RWPE2 (cell line): ENCODE measurements at regions not wholly inside any gene's neighbourhood (a gene's known extent, or its start where the extent isn't known, plus 50 kb on each side); places are given as distances from the start of the nearest gene placed in this dataset.

Experiments
- ATAC-seq: fragments of 200-7000 bp; cut with Tn5 transposase; 3 replicates; pipeline ENCODE4 v1.9.1; 2021; ENCODE audit warnings: low read depth
- DNase-seq: peaks from one replicate; pipeline ENCODE4 v3.0.0-alpha.2; 2020; ENCODE audit warnings: low spot score
- H3K27ac ChIP-seq: fragments of 450-650 bp; 2 replicates; pipeline ENCODE4 v1.5.1; 2017; ENCODE audit warnings: mild to moderate bottlenecking; ENCODE audit not compliant: poor library complexity, severe bottlenecking
- H3K27me3 ChIP-seq: fragments of 250-450 bp; sonication (Bioruptor Pico); 2 replicates; pipeline ENCODE4 v1.5.1; 2021; ENCODE audit warnings: mild to moderate bottlenecking, moderate library complexity; ENCODE audit not compliant: insufficient read depth, poor library complexity, severe bottlenecking
- H3K36me3 ChIP-seq: fragments of 250-450 bp; sonication (Bioruptor Pico); 2 replicates; pipeline ENCODE4 v1.5.1; 2020; ENCODE audit warnings: low read depth, mild to moderate bottlenecking, moderate library complexity
- H3K4me1 ChIP-seq: fragments of 250-450 bp; sonication (Bioruptor Pico); 2 replicates; pipeline ENCODE4 v1.5.1; 2021; ENCODE audit warnings: mild to moderate bottlenecking, moderate library complexity; ENCODE audit not compliant: insufficient read depth, poor library complexity, severe bottlenecking
- H3K4me3 ChIP-seq: fragments of 250-450 bp; sonication (Bioruptor Pico); 2 replicates; pipeline ENCODE4 v1.5.1; 2021; ENCODE audit warnings: mild to moderate bottlenecking, moderate library complexity; ENCODE audit not compliant: severe bottlenecking
- H3K9me3 ChIP-seq: fragments of 250-450 bp; sonication (Bioruptor Pico); 2 replicates; pipeline ENCODE4 v1.5.1; 2021; ENCODE audit warnings: mild to moderate bottlenecking, moderate library complexity; ENCODE audit not compliant: severe bottlenecking
- CTCF ChIP-seq: fragments of 450-650 bp; IDR thresholded peaks from one replicate; pipeline ENCODE4 v1.5.1; 2017; ENCODE audit warnings: mild to moderate bottlenecking, moderate library complexity; ENCODE audit not compliant: poor library complexity, severe bottlenecking

- no peak for DNase-seq
- Histone ChIP-seq H3K4me3 (no peak overlapping the region), H3K9me3 (no peaks in the 10 kb centered on the region), H3K27me3 (peaks cover 3% of the 10 kb centered on the region), H3K36me3 (no peaks in the 10 kb centered on the region), H3K4me1 (no peaks in the 10 kb centered on the region), H3K27ac (no peak overlapping the region)
- ATAC-seq = no peak
- no peak for TF ChIP-seq CTCF
Observed at GRCh38 chr15:53454535-53454842, 305.0 kb downstream of the WDR72 start.

- no peak overlapping the region for H3K4me3 ChIP-seq
- ATAC-seq (no peak), DNase-seq (no peak)
- no peak for TF ChIP-seq CTCF
- no peaks in the 10 kb centered on the region for H3K9me3 ChIP-seq
- no peak overlapping the region for H3K27ac ChIP-seq
- H3K4me1 ChIP-seq = no peaks in the 10 kb centered on the region
- H3K27me3 ChIP-seq = peaks cover 10% of the 10 kb centered on the region
- no peaks in the 10 kb centered on the region for H3K36me3 ChIP-seq
Observed at GRCh38 chr15:53453253-53454105, 306.0 kb downstream of the WDR72 start.

- DNase-seq (no peak), ATAC-seq (no peak)
- Histone ChIP-seq H3K4me1 (no peaks in the 10 kb centered on the region), H3K4me3 (no peak overlapping the region), H3K27ac (no peak overlapping the region), H3K36me3 (no peaks in the 10 kb centered on the region), H3K27me3 (peaks cover 17% of the 10 kb centered on the region), H3K9me3 (no peaks in the 10 kb centered on the region)
- TF ChIP-seq CTCF = no peak
Observed at GRCh38 chr15:53448232-53449015, 311.0 kb downstream of the WDR72 start.

- DNase-seq (no peak), ATAC-seq (no peak)
- Histone ChIP-seq H3K4me3 (no peak overlapping the region), H3K36me3 (no peaks in the 10 kb centered on the region), H3K9me3 (no peaks in the 10 kb centered on the region), H3K27me3 (peaks cover 17% of the 10 kb centered on the region), H3K4me1 (no peaks in the 10 kb centered on the region), H3K27ac (no peak overlapping the region)
- TF ChIP-seq CTCF = no peak
Observed at GRCh38 chr15:53447742-53448141, 311.7 kb downstream of the WDR72 start.
